GM19025 (cell line): ENCODE measurements at regions not wholly inside any gene's neighbourhood (a gene's known extent, or its start where the extent isn't known, plus 50 kb on each side); places are given as distances from the start of the nearest gene placed in this dataset.
"Not testable (repeated sequence)": the region's sequence is repeated elsewhere in the genome, so short reads cannot be mapped to it uniquely, and the experiment has no call there.

Source experiments
- ATAC-seq: cut with Tn5 transposase; IDR thresholded peaks from one replicate; pipeline ENCODE4 v1.9.1; 2021; ENCODE audit warnings: mild to moderate bottlenecking, low read depth, moderate library complexity; ENCODE audit not compliant: unreplicated experiment

- no peak for ATAC-seq
Measured at GRCh38 chr7:149637911-149638565, 135.3 kb downstream of the ZNF467 start.

GRCh38 chr7:149635561-149636329, 137.6 kb downstream of the ZNF467 start:
- no peak for ATAC-seq

GRCh38 chr7:149633976-149634945, 136.7 kb upstream of the ZNF746 start:
- no peak for ATAC-seq

- ATAC-seq, result not testable (repeated sequence)
Measured at GRCh38 chr7:149628361-149629149, 130.9 kb upstream of the ZNF746 start.

GRCh38 chr7:149627911-149628310, 130.3 kb upstream of the ZNF746 start:
- no peak for ATAC-seq

GRCh38 chr7:149626972-149627371, 129.4 kb upstream of the ZNF746 start:
- no peak for ATAC-seq

- ATAC-seq, result no peak
Measured at GRCh38 chr7:149625947-149626392, 128.4 kb upstream of the ZNF746 start.

- ATAC-seq, result no peak
Measured at GRCh38 chr7:149625340-149625946, 127.8 kb upstream of the ZNF746 start.

GRCh38 chr7:149624419-149625339, 127.1 kb upstream of the ZNF746 start:
- peak; percentile 89 for ATAC-seq

- ATAC-seq, result peak; percentile 9
Measured at GRCh38 chr7:149624006-149624405, 126.4 kb upstream of the ZNF746 start.

- not testable (repeated sequence) for ATAC-seq
Measured at GRCh38 chr7:149623262-149623997, 125.8 kb upstream of the ZNF746 start.

GRCh38 chr7:149622444-149623210, 125.0 kb upstream of the ZNF746 start:
- no peak for ATAC-seq

- ATAC-seq, result no peak
Measured at GRCh38 chr7:149621776-149622175, 124.2 kb upstream of the ZNF746 start.

- ATAC-seq, result peak; percentile 34
Measured at GRCh38 chr7:149620961-149621360, 123.4 kb upstream of the ZNF746 start.

- ATAC-seq, result no peak
Measured at GRCh38 chr7:149616898-149617297, 119.3 kb upstream of the ZNF746 start.

- no peak for ATAC-seq
Measured at GRCh38 chr7:149615690-149616270, 118.2 kb upstream of the ZNF746 start.
